ENCODE measurements at regions not wholly inside any gene's neighbourhood (a gene's known extent, or its start where the extent isn't known, plus 50 kb on each side); places are given as distances from the start of the nearest gene placed in this dataset.

DNA sequence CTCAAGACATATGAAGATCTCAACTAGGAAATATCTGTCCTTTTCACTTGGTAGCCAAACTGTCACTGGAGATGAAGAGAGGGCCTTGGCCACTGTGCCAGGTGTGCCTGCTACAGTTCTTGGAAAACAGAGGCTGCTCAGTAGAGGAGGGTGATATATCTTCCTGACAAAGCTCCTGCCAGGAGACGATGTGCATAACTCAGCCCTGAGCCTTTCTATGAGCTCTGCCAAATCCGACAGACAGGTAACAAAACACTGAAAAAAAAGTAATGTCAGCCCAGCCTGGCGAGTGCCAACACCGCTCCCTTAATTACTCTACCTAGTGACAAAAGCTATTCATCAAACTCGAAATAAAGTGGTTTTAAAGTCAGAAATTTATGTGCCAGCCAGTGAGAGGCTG is 123.2 kb downstream of the MFSD1 start:
- TF ChIP-seq, protein P1, sequence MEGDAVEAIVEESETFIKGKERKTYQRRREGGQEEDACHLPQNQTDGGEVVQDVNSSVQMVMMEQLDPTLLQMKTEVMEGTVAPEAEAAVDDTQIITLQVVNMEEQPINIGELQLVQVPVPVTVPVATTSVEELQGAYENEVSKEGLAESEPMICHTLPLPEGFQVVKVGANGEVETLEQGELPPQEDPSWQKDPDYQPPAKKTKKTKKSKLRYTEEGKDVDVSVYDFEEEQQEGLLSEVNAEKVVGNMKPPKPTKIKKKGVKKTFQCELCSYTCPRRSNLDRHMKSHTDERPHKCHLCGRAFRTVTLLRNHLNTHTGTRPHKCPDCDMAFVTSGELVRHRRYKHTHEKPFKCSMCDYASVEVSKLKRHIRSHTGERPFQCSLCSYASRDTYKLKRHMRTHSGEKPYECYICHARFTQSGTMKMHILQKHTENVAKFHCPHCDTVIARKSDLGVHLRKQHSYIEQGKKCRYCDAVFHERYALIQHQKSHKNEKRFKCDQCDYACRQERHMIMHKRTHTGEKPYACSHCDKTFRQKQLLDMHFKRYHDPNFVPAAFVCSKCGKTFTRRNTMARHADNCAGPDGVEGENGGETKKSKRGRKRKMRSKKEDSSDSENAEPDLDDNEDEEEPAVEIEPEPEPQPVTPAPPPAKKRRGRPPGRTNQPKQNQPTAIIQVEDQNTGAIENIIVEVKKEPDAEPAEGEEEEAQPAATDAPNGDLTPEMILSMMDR (IDR thresholded peaks at IDR 0.05 in 8 of 11, conservative IDR thresholded peaks at IDR 0.05 in 3 of 11): no peak
- TF ChIP-seq POLR2A (IDR thresholded peaks at IDR 0.05) (no peak), POLR2AphosphoS5 (IDR thresholded peaks at IDR 0.05) (no peak)
- Histone ChIP-seq H3K4me1 (no peaks in the 10 kb centered on the region), H3K36me3 (no peaks in the 10 kb centered on the region), H3K4me3 (no peak overlapping the region), H3K9me3 (no peaks in the 10 kb centered on the region), H3K27ac (no peak overlapping the region), H3K27me3 (replicated peaks in 1 of 7) (no peaks in the 10 kb centered on the region)
- WGBS, 5 donors: 74 to 76% (median 76%) methylated on average over 5 of the region's 5 CpGs
- intact Hi-C loops (cut with DNase I; ENCODE audit: low total_unique reads): no loop called here
- DNase-seq: no peak

DNA sequence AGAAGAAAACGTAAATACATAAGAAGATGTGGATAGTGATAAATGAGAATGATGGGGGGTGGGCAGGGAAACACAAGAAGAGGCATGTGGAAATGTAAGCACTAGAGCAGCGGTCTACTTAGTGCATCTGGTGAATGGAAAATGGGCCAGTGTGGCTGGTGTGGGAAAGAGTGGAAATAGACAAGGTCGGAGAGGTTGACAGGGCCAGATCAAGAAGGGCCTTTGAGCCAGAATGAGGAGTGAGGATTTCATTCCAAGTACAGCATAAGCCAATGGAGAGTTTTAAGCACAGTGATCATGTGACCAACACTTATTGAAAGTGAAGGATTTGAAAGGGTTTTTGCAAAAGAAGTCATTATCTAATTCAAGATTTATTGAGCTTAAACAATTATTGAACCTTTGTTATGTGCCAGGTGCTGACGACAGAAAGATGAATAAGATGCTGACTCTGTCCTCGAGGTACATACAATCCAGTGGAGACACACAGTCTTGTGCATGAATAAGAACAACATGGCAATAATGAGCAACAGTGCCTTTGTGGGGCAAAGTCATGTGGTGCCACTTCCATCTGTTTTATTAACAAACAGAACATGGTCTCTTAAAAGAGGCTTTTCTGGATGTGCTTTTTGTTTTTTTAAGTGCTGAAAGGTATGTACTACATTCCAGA is 124.1 kb downstream of the MFSD1 start:
- H3K36me3 ChIP-seq: no peaks in the 10 kb centered on the region
- H3K9me3 ChIP-seq: no peaks in the 10 kb centered on the region
- no peak for DNase-seq
- H3K4me1 ChIP-seq: no peaks in the 10 kb centered on the region
- intact Hi-C loops (cut with DNase I; ENCODE audit: low total_unique reads): no loop called here
- TF ChIP-seq, protein P1 (IDR thresholded peaks at IDR 0.05 in 8 of 11, conservative IDR thresholded peaks at IDR 0.05 in 3 of 11): no peak
- no peak for TF ChIP-seq POLR2AphosphoS5 (IDR thresholded peaks at IDR 0.05)
- TF ChIP-seq POLR2A (IDR thresholded peaks at IDR 0.05): no peak
- no peak overlapping the region for H3K4me3 ChIP-seq
- no peaks in the 10 kb centered on the region for H3K27me3 ChIP-seq (replicated peaks in 1 of 7)
- no peak overlapping the region for H3K27ac ChIP-seq
- 73 to 85% (median 78%) methylated on average over 5 of the region's 5 CpGs for WGBS, 5 donors

GRCh38 chr3:158935846-158936245 is 134.0 kb downstream of the MFSD1 start:
- Histone ChIP-seq H3K27me3 (replicated peaks in 1 of 7) (no peaks in the 10 kb centered on the region), H3K27ac (no peak overlapping the region), H3K36me3 (no peaks in the 10 kb centered on the region), H3K4me1 (no peaks in the 10 kb centered on the region), H3K9me3 (peaks cover 0 to 35% (median 20%) of the 10 kb centered on the region in 8 donors), H3K4me3 (no peak overlapping the region)
- intact Hi-C loops (cut with DNase I; ENCODE audit: low total_unique reads): no loop called here
- TF ChIP-seq POLR2AphosphoS5 (IDR thresholded peaks at IDR 0.05): no peak
- TF ChIP-seq, protein P1 (IDR thresholded peaks at IDR 0.05 in 8 of 11, conservative IDR thresholded peaks at IDR 0.05 in 3 of 11): no peak
- TF ChIP-seq POLR2A (IDR thresholded peaks at IDR 0.05): no peak
- 59 to 85% (median 71%) methylated on average over 5 of the region's 5 CpGs for WGBS, 5 donors
- no peak for DNase-seq

DNA sequence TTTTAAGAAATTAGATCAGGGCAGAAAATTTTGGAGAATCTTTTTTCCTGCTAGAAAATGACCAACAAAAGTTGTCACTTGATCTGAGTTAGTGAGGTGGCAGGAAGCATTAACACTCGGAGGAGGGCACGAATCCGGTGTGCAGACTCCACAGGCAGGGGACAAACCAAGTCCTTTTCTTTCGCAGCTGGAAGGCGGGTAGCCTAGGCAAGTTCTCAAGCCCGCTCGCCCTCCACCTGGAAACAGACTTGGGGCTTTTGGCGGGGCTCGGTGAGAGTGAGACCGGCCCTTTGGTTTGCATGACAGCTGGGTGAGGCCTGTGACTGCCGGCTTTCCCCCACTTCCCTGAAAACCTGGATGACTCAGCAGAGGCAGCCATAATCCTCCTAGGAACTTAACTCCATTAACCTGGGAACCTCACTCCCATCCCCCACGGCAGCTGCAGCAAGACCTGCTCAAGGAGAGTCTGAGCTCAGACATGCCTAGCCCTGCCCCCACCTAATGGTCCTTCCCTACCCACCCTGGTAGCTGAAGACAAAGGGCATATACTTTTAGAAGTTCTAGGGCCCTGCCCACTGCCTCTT is 134.8 kb downstream of the MFSD1 start:
- DNase-seq: no peak
- peaks cover 0 to 42% (median 27%) of the 10 kb centered on the region in 8 donors for H3K9me3 ChIP-seq
- no peaks in the 10 kb centered on the region for H3K4me1 ChIP-seq
- 77 to 88% (median 84%) methylated on average over 12 of the region's 12 CpGs for WGBS, 5 donors
- no peak overlapping the region for H3K4me3 ChIP-seq
- no peaks in the 10 kb centered on the region for H3K27me3 ChIP-seq (replicated peaks in 1 of 7)
- TF ChIP-seq POLR2A (IDR thresholded peaks at IDR 0.05) (no peak), POLR2AphosphoS5 (IDR thresholded peaks at IDR 0.05) (no peak)
- intact Hi-C loops (cut with DNase I; ENCODE audit: low total_unique reads): no loop called here
- no peak overlapping the region for H3K27ac ChIP-seq
- no peaks in the 10 kb centered on the region for H3K36me3 ChIP-seq

Data from spleen (tissue), 11 donors.